H7 (cell line): ENCODE measurements at regions not wholly inside any gene's neighbourhood (a gene's known extent, or its start where the extent isn't known, plus 50 kb on each side); places are given as distances from the start of the nearest gene placed in this dataset.
"Not testable (repeated sequence)": the region's sequence is repeated elsewhere in the genome, so short reads cannot be mapped to it uniquely, and the experiment has no call there.

Source experiments
- DNase-seq: peaks from one replicate; pipeline ENCODE4 v3.0.0; 2012
- H3K27me3 ChIP-seq: 2 replicates; pipeline ENCODE4 v1.6.0; 2011; ENCODE audit warnings: mild to moderate bottlenecking, low read length; ENCODE audit not compliant: control insufficient read depth, insufficient read depth
- H3K36me3 ChIP-seq: replicated peaks from 2 replicates; pipeline ENCODE4 v1.5.1; 2011; ENCODE audit warnings: low read length; ENCODE audit not compliant: control insufficient read depth, insufficient read depth
- H3K4me3 ChIP-seq: 2 replicates; pipeline ENCODE4 v1.5.1; 2011; ENCODE audit warnings: low read depth, mild to moderate bottlenecking, control low read depth, low read length, moderate library complexity; ENCODE audit not compliant: insufficient read depth

DNA sequence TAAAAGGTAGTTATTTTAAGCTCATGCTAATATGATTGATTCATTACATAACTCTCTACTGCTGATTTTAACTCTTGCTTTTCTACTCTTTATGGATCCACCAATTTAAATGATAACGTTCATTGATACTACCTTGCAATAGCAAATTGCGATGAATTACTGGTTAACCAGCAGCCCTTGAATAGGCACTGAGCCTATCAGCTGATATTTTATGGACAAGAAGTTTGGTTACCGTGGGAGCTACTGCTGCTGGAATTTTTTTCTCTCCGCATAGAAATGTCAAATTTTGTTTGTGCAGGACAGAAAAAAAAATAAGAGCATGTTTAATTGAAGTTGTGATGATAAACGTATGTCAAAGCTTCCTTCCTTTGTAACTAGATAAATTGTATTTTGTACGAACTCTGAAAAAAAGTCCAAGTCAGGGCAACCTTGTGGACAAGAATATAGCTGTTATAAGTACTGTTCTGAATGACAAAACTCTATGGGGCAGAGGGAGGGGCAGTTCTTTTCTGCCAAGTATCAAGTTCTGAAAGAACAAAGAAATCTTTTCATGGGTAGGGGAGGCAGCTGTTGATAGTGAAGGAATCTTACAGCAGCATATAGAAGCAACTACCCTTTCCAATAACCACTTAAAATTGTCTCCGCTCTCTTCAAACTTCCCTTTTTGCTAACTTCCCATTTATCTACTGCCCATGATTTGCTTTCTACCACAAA lies 434.9 kb upstream of the PABPC4L start:
- DNase-seq = no peak
- Histone ChIP-seq H3K27me3 (no peaks in the 10 kb centered on the region), H3K36me3 (no peaks in the 10 kb centered on the region), H3K4me3 (no peak overlapping the region)

DNA sequence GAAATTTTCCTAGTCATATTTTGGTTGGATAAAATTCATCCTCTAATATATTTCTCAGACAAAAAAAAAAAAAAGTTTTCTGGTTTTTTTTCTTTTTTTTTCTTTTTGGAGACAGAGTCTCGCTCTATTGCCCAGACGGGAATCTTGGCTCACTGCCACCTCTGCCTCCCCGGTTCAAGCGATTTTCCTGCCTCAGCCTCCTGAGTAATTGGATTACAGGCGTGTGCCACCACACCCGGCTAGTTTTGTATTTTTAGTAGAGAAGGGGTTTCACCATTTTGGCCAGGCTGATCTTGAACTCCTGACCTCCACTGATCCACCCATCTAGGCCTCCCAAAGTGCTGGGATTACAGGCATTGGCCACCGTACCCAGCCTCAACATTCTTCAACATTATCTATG lies 432.7 kb upstream of the PABPC4L start:
- DNase-seq = no peak
- H3K27me3 ChIP-seq = no peaks in the 10 kb centered on the region
- H3K36me3 ChIP-seq = no peaks in the 10 kb centered on the region
- H3K4me3 ChIP-seq = no peak overlapping the region

- Histone ChIP-seq H3K27me3 (no peaks in the 10 kb centered on the region), H3K36me3 (no peaks in the 10 kb centered on the region), H3K4me3 (no peak overlapping the region)
- no peak for DNase-seq
These were observed 430.5 kb upstream of the PABPC4L start for GRCh38 chr4:134632056-134632455.

DNA sequence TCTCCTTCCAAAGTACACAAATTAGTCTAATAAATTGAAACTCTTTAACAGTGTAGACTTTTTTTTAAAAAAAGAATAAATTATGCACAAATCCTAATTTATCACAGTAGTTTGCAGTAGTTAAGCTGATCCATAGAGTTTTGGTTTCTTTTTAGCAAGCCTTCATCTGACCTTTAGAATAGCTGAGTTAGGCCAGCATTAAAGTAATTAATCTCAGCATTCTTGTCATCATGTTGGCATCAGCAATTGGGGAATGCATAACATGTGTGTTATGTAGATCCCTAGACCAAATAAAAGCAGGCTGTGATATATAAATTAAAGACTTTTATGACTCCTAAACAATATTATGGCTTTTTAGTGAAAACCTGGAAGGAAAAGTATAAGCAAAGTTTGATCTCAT lies 426.5 kb upstream of the PABPC4L start:
- no peak for DNase-seq
- Histone ChIP-seq H3K4me3 (no peak overlapping the region), H3K27me3 (no peaks in the 10 kb centered on the region), H3K36me3 (no peaks in the 10 kb centered on the region)

DNA sequence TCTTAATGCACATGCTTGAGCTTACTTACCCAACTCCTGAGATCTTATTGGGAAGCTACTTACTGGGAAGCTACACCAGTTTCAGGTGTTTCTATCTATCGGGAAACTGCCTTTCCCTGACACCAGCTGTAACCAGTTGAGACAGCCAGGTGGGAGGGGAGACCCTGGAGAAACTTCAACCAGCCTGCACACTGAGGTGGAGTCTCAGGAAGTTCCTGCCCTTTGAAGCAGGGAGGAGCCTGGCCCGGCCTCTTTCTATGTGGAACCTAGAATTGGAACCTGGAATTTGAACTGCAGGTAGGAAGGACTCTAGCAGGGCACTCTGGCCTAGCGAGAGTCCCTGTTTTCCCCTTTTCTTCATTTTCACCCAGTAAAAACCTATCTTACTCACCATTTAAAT lies 425.8 kb upstream of the PABPC4L start:
- no peaks in the 10 kb centered on the region for H3K36me3 ChIP-seq
- no peak overlapping the region for H3K4me3 ChIP-seq
- no peak for DNase-seq
- H3K27me3 ChIP-seq = no peaks in the 10 kb centered on the region

DNA sequence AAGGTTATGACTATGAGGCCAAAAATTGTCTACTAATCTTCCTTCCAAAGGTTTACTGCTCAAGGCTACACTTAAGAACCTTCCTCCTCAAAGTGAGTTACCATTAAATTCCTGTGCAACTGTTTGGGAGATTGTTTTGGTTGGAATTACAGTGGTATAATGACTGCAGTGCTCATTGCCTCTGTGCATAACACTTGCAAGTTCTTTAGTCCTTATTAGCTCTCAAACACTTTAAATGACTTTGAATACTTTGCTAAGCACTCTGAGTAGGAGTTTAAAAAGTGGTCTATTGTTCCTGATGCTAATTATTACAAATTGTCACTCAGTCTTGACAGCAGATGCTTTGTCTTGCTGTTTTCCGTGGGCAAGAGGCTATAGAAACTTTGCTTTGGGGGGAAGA lies 422.8 kb upstream of the PABPC4L start:
- H3K4me3 ChIP-seq = no peak overlapping the region

GRCh38 chr4:134622626-134623575 lies 421.3 kb upstream of the PABPC4L start:
- H3K4me3 ChIP-seq = not testable (repeated sequence)

More for the DNA sequence above, 422.8 kb upstream of the PABPC4L start:
- no peak for DNase-seq
- no peaks in the 10 kb centered on the region for H3K27me3 ChIP-seq
- no peaks in the 10 kb centered on the region for H3K36me3 ChIP-seq

GRCh38 chr4:134622199-134622598 lies 420.6 kb upstream of the PABPC4L start:
- no peak for DNase-seq
- Histone ChIP-seq H3K36me3 (no peaks in the 10 kb centered on the region), H3K4me3 (no peak overlapping the region), H3K27me3 (no peaks in the 10 kb centered on the region)

More at GRCh38 chr4:134622626-134623575, 421.3 kb upstream of the PABPC4L start:
- not testable (repeated sequence) for H3K36me3 ChIP-seq, DNase-seq, H3K27me3 ChIP-seq

DNA sequence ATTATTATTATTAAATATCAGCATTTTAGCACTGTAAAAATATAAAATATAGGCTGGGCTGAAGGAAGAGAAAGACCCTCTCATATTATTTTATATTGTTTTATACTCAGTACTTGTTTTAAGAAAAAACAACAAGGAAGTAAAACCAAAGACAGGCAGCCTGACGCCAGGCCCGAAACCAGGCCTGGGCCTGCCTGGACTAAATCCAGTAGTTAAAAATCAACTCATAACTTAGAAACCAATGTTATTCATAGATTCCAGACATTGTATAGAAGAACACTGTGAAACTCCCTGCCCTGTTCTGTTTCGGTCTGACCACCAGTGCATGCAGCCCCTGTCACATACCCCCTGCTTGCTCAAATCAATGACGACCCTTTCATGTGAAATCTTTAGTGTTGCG lies 420.1 kb upstream of the PABPC4L start:
- DNase-seq, H3K36me3 ChIP-seq, H3K4me3 ChIP-seq, H3K27me3 ChIP-seq: not testable (repeated sequence)

DNA sequence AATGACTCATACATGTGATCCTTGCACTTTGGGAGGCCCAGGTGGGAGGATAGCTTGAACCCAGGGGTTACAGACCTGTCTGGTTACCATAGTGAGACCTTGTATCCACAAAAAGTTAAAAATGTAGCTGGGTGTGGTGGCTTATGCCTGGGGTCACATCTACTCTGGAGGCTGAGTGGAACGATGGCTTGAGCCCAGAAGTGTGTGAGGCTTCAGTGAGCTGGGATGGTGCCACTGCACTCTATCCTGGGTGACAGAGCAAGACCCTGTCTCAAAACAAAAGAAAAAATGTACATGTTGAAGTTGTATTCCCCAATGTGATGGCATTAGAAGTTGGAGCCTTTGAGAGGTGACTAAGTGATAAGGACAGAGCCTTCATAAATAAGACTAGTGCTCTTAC lies 409.4 kb upstream of the PABPC4L start:
- DNase-seq = no peak
- no peaks in the 10 kb centered on the region for H3K27me3 ChIP-seq

DNA sequence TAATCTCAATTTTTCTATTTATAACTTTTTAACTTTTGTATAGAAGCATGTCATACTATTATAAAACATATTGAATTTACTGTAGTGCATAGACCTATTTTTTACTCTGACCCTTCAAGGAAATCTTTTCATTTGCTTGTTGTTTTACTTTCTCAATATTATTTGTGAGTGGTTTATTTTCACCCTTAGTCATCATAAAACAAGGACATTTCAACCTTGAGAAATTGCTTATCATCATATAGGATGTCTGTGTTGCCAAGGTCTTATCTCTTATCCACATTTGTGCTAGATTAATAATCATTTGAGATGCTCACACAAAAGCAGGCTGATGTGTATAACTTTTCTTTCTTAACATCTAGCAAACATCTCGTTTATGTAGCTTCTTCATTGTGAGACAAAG lies 408.6 kb upstream of the PABPC4L start:
- H3K36me3 ChIP-seq = no peaks in the 10 kb centered on the region
- H3K4me3 ChIP-seq = no peak overlapping the region
- DNase-seq = no peak
- no peaks in the 10 kb centered on the region for H3K27me3 ChIP-seq

More for the DNA sequence above, 409.4 kb upstream of the PABPC4L start:
- Histone ChIP-seq H3K36me3 (no peaks in the 10 kb centered on the region), H3K4me3 (no peak overlapping the region)

DNA sequence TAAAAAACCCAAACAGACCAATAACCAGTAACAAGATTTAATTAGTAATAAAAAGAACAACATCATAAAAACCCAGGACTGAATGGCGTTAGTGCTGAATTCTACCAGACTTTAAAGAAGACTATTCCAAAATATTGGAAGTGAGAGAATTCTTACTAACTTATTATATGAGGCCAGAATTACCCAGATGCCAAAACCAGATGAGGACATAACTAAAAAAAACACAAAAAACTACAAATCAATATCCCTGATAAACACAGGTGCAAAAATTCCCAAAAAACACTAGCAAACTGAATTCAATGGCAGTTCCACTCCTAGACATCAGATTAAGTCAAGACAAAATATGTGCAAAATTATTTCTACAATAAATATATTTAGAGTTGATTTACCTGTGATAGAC lies 400.1 kb upstream of the PABPC4L start:
- H3K36me3 ChIP-seq = no peaks in the 10 kb centered on the region
- no peaks in the 10 kb centered on the region for H3K27me3 ChIP-seq
- H3K4me3 ChIP-seq = no peak overlapping the region
- DNase-seq = no peak

DNA sequence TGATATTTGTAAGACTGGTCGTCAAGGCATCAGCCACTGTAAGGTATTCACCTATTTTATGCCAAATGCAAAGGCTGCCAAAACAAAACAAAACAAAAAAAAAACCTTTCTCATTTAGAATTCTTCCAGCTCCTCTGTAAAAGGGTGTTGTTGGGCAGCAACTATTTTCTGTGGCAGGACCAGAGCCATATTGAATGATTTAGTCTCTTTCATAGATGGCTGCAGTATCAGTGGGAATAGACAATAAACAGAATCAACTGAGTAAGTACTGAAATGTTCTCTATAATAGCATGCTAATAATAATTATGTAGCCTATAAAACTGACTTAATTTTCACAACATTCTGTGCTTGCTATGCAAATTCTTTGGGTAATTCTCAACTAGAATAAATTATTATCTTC lies 389.7 kb upstream of the PABPC4L start:
- DNase-seq = no peak
- no peaks in the 10 kb centered on the region for H3K36me3 ChIP-seq
- no peaks in the 10 kb centered on the region for H3K27me3 ChIP-seq
- no peak overlapping the region for H3K4me3 ChIP-seq

- no peaks in the 10 kb centered on the region for H3K36me3 ChIP-seq
These were observed 384.4 kb upstream of the PABPC4L start for GRCh38 chr4:134585972-134586371.

DNA sequence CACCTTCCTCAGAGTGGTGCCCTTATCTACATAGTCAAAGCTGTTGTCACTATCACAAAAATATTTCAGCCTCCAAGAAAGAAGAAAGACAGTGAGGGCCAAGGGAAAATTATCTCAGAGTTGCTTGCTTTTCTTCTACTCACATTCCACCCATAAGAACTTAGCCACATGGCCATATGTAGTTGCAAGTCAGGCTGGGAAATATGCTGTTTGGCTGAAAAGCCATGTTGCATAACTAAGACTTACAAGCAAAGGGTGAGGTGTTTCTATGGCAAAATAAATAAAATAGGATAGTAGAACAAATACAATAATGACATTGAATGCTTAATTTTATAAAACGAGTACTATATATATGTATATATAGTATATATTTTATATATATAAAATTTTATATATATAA lies 365.9 kb upstream of the PABPC4L start:
- Histone ChIP-seq H3K27me3 (no peaks in the 10 kb centered on the region), H3K36me3 (no peaks in the 10 kb centered on the region), H3K4me3 (no peak overlapping the region)
- no peak for DNase-seq

More at GRCh38 chr4:134585972-134586371, 384.4 kb upstream of the PABPC4L start:
- DNase-seq = no peak
- Histone ChIP-seq H3K27me3 (no peaks in the 10 kb centered on the region), H3K4me3 (no peak overlapping the region)
